Jurkat, Clone E6-1 (cell line): ENCODE measurements at regions not wholly inside any gene's neighbourhood (a gene's known extent, or its start where the extent isn't known, plus 50 kb on each side); places are given as distances from the start of the nearest gene placed in this dataset.

Experiments
- DNase-seq: peaks from one replicate; pipeline ENCODE4 v3.0.0-alpha.2; 2011; ENCODE audit warnings: low read depth, low spot score
- H3K4me3 ChIP-seq: 2 replicates; pipeline ENCODE4 v1.5.1; 2011; ENCODE audit warnings: mild to moderate bottlenecking, low read length, control low read depth, moderate library complexity

- DNase-seq, result no peak
- H3K4me3 ChIP-seq, result no peak overlapping the region
Measured at GRCh38 chr15:99921101-99921500, 187.9 kb upstream of the LYSMD4 start.

DNA sequence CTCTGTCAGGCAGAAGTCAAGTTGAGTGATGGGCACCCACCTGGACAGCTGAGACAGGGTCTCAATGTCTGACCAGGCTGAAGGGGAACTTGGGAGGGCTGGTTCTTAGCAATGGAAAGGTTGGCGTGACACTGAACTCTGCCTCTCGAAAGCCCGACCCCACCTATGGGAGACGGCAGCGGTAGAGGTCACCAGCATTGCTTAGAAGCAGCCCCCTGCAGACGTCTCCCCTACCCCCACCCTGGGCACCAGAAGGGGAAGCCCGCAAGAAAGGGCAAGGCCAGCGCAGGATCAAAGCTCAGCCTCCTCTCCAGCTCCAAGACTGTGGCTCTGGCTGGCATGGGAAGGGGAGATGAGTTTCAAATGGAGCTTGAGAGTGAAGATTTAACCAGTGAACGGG, 184.8 kb upstream of the LYSMD4 start:
- no peak overlapping the region for H3K4me3 ChIP-seq
- DNase-seq, result no peak

GRCh38 chr15:99917252-99917651, 184.0 kb upstream of the LYSMD4 start:
- H3K4me3 ChIP-seq, result no peak overlapping the region
- DNase-seq, result no peak

- DNase-seq, result no peak
Measured at GRCh38 chr15:99916668-99917223, 183.5 kb upstream of the LYSMD4 start.

DNA sequence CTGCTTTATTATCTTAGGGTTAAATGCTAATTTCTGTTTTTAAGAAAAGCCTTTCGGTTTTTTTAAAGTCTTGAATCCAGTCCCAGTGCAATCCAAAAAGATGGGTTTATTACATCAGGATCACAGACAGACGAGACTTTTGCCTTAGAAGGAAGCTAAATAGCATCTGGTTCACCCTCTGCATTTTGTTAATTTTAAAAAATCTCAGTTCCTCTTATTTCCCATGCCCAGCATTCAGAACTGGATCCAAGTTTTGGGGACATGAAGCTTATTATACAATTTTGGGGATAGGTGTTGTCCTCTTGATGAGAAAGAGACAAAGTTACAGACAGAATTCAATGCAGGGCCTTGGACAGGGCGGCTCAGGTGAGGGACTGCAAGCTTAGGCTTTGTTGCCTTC, 181.5 kb upstream of the LYSMD4 start:
- DNase-seq, result no peak

More at GRCh38 chr15:99916668-99917223, 183.5 kb upstream of the LYSMD4 start:
- no peak overlapping the region for H3K4me3 ChIP-seq

GRCh38 chr15:99911816-99912215, 178.6 kb upstream of the LYSMD4 start:
- H3K4me3 ChIP-seq, result no peak overlapping the region
- no peak for DNase-seq

More for the DNA sequence above, 181.5 kb upstream of the LYSMD4 start:
- H3K4me3 ChIP-seq, result no peak overlapping the region

- no peak for DNase-seq
- no peak overlapping the region for H3K4me3 ChIP-seq
Measured at GRCh38 chr15:99909592-99910295, 176.5 kb upstream of the LYSMD4 start.

DNA sequence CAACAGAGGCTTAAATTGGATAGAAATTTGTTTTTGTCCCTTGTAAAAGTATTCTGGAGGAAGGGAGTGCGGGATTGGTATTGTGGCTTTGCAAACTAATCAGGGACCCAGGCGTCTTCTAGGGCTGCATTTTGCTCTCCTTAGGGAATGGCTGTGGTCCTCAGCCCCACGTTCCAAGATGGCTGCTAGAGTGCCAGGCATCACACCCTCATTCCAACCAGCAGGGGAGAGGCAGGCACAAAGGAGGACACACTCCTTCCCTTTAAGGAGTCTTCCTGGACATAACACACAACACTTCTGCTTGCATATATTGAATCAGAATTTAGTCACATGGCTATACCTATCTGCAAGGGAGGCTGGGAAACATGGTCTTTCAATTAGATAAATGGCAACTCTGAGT, 174.5 kb upstream of the LYSMD4 start:
- no peak overlapping the region for H3K4me3 ChIP-seq
- no peak for DNase-seq

- no peak for DNase-seq
- H3K4me3 ChIP-seq, result no peak overlapping the region
Measured at GRCh38 chr15:99906793-99907192, 173.6 kb upstream of the LYSMD4 start.

DNA sequence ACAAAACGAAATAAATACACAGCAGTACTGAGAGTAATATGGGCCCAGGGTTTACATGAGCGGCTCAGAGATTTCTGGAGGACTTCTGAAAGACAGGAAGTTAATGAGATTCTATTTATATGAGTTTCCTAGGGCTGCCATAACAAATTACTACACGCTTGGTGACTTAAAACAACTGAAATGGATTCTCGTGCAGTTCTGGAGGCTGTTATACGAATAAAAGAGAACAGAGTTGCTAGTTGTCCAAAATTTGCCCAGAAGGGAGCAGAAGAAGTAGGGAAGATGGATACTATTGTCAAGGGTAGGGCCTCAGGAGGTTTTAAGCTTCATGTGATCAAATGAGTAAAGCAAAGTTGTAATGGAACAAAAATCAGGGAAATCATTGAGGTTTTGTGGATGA, 173.1 kb upstream of the LYSMD4 start:
- no peak for DNase-seq
- no peak overlapping the region for H3K4me3 ChIP-seq

DNA sequence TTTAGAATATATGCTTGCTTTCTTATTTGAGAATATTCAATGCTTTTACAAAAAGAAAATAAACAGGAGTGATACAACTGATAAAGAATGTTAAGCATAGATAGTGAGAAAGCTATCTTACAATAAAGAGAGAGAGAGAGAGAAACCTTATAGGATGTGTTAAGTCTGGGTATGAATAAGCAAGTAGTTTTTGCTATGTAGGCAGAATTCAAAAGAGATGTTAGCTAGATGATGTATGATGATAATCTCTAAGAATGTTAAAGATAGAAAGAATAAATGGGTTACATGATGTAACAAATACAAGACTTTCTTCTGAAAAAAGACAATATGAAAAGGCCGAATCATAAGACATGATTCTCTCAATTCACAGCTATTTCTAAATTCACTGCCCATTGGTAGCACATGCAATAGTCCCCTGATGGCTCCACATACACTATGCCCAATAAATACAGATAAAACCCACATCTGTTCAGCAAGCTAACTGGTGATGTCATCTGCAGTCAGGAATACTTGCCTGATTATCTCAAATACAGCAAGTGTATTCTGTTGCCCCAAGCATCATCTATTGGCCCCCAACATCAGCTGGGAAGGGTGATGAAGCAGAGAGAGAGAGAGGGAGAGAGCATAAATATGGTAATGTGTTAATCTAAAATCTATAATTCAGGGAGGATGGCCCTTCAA, 169.2 kb upstream of the LYSMD4 start:
- H3K4me3 ChIP-seq, result no peak overlapping the region
- no peak for DNase-seq

DNA sequence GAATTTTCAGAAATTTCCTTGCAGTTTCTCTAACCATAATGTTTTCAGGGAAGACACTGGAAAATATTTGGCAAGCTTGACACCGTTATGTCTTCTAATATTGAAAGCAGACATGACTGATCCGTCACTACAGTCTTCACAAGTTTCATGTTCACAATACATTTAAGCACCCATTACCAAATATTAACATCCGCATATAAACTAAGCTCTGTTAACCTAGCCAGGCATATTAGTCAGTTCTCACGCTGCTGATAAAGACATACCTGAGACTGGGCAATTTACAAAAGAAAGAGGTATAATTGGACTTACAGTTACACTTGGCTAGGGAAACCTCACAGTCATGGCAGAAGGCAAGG, 162.7 kb upstream of the LYSMD4 start:
- no peak for DNase-seq
- no peak overlapping the region for H3K4me3 ChIP-seq

DNA sequence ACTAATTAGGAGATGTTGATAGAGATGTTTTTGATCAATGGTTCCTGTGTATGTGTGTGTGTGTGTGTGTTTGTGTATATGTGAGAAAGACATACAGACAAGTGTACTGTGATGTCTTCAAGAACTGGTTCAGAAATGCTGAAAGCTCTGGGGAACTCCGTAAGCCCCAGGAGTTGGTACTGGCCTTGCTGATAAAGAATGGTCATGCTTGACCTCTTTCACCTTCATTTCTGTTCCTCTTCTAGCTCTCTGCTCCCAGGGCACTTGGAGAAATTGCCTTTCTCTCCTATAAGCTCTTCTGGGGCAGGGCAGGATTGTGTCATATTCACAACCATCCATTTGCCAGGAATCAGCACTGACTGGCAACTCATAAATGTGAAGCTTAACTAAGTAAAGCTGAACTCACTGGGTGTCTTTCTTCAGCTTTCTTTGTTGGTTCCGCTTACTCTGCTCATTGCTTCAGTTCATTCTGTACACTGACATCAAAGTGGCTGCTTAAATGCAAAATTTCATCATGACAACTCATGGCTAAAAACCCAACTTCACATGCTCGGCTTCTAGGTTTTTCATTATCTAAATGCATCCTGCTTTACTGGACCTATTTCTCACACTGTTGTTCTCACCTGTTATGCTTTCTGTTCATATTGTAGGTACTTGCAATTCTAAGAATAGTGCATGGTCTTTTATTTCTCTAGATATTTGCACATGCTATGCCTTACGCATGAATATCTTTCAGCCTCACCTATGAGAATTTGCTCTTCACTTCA, 162.1 kb upstream of the LYSMD4 start:
- DNase-seq, result no peak
- no peak overlapping the region for H3K4me3 ChIP-seq

- DNase-seq, result no peak
- no peak overlapping the region for H3K4me3 ChIP-seq
Measured at GRCh38 chr15:99878835-99879234, 145.6 kb upstream of the LYSMD4 start.

GRCh38 chr15:99873451-99873850, 140.2 kb upstream of the LYSMD4 start:
- no peak overlapping the region for H3K4me3 ChIP-seq

GRCh38 chr15:99863550-99864198, 130.4 kb upstream of the LYSMD4 start:
- H3K4me3 ChIP-seq, result no peak overlapping the region
- DNase-seq, result no peak

More at GRCh38 chr15:99873451-99873850, 140.2 kb upstream of the LYSMD4 start:
- DNase-seq, result no peak

DNA sequence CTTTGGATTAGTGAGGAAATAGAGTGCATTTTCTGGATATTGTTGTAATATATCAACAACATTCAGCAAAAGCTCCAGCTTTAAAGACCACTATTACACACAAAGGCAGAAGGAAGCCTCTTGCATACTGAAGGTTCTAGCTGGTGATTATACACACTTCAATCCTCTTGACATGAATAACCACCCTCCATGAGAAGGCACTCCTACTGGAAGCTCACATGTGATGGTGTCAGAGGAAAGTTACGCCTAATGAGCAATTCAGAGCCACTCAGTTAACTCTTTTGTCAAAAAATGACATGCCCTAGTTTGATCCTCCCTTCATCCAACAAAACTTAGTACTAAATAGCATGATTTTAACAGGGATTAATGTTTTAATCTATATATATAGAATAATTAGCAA, 124.6 kb upstream of the LYSMD4 start:
- no peak for DNase-seq
- no peak overlapping the region for H3K4me3 ChIP-seq

GRCh38 chr15:99850517-99850916, 117.3 kb upstream of the LYSMD4 start:
- H3K4me3 ChIP-seq, result no peak overlapping the region
- no peak for DNase-seq

DNA sequence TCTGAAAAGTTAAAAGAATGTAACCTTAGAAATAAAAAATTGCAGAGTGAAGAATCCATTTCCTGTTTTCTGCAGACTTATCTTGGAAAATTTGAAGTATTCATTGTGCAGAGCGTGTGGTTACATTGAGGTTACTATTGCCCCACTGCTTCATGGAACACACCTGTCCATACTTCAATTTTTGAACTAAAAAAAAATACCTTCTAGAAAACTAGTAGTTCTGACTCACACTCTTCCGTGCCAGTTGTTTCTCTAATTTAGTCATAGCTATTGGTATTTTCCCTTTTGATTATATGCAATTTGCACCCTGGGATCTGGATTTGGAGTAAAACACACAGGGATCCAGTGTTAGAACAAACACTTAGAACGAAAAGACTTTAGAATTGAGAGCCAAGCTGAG, 111.8 kb upstream of the LYSMD4 start:
- H3K4me3 ChIP-seq, result no peak overlapping the region
- DNase-seq, result peak; percentile 6
